Gastrocnemius medialis (tissue), 4 donors: ENCODE measurements at regions not wholly inside any gene's neighbourhood (a gene's known extent, or its start where the extent isn't known, plus 50 kb on each side); places are given as distances from the start of the nearest gene placed in this dataset.

Experiments
- ATAC-seq, 2 donors: fragments of 150-250 bp; one replicate each; pipeline ENCODE4 v1.9.1; 2016
- DNase-seq, 2 donors: peaks; one replicate each; pipeline ENCODE4 v3.0.0-alpha.2; 2019
- H3K27ac ChIP-seq, 4 donors: fragments of 200-600 bp; sonication (generic); 1 replicate in 1 of 4; 2 replicates in 3 of 4; pipeline ENCODE4 v1.5.1; 2016 to 2018; ENCODE audit warnings: mild to moderate bottlenecking in 2 of 4, moderate library complexity in 1 of 4
- H3K27me3 ChIP-seq, 3 donors: fragments of 200-600 bp; sonication (generic) in 2 of 3; 1 replicate in 1 of 3; 2 replicates in 2 of 3; pipeline versions ENCODE4 v1.5.1 to v1.6.0; 2016 to 2019; ENCODE audit warnings: mild to moderate bottlenecking in 1 of 3, moderate library complexity in 1 of 3
- H3K36me3 ChIP-seq, 2 donors: fragments of 200-600 bp; sonication (generic) in 1 of 2; one replicate each; pipeline ENCODE4 v1.5.1; 2017 to 2018
- H3K4me1 ChIP-seq, 2 donors: fragments of 200-600 bp; sonication (generic) in 1 of 2; one replicate each; pipeline ENCODE4 v1.5.1; 2016 to 2017; ENCODE audit warnings: mild to moderate bottlenecking in 2 of 2
- H3K4me3 ChIP-seq, 4 donors: fragments of 200-600 bp; sonication (generic) in 3 of 4; 1 replicate in 1 of 4; 2 replicates in 3 of 4; pipeline ENCODE4 v1.5.1; 2016 to 2019; ENCODE audit warnings: mild to moderate bottlenecking in 2 of 4
- H3K9me3 ChIP-seq, 3 donors: fragments of 200-600 bp; sonication (generic) in 2 of 3; 1 replicate in 1 of 3; 2 replicates in 2 of 3; pipeline ENCODE4 v1.5.1; 2016 to 2019
- CTCF ChIP-seq, 5 experiments: fragments of 450-650 bp in 3 of 5; fragments of 200-600 bp in 2 of 5; sonication (generic) in 2 of 5; IDR thresholded peaks in 4 of 5; conservative IDR thresholded peaks in 1 of 5; 1 replicate in 4 of 5; 2 replicates in 1 of 5; pipeline ENCODE4 v1.5.1; 2016 to 2019; ENCODE audit warnings: antibody characterized with exemption in 5 of 5, mild to moderate bottlenecking in 3 of 5, moderate library complexity in 3 of 5
- POLR2A ChIP-seq, 2 donors: fragments of 450-650 bp; IDR thresholded peaks; one replicate each; pipeline ENCODE4 v1.6.1; 2017; ENCODE audit warnings: antibody characterized with exemption in 2 of 2, mild to moderate bottlenecking in 2 of 2, moderate library complexity in 2 of 2
- in situ Hi-C, 4 donors: fragments of 200-750 bp; cut with MboI; loops; one replicate each; pipeline versions ENCODE4 v1.15.0 to v1.8.0; 2017; ENCODE audit warnings: low sequenced_read_pairs in 4 of 4
- intact Hi-C: fragments of 100-400 bp; cut with DNase I; formaldehyde crosslinking; loops from one replicate; pipeline ENCODE4 v1.15.1; 2023; ENCODE audit warnings: low total_unique reads

GRCh38 chr15:69980341-69981059 lies 117.2 kb downstream of the TLE3 start:
- no peaks in the 10 kb centered on the region for H3K9me3 ChIP-seq
- no peak for TF ChIP-seq POLR2A (IDR thresholded peaks at IDR 0.05)
- no peak for TF ChIP-seq CTCF (IDR thresholded peaks at IDR 0.05 in 4 of 5, conservative IDR thresholded peaks at IDR 0.05 in 1 of 5)
- no peak overlapping the region for H3K4me3 ChIP-seq
- peaks cover 0 to 5% (median 0%) of the 10 kb centered on the region in 3 donors for H3K27me3 ChIP-seq
- in situ Hi-C loops (no loop called here), intact Hi-C loops (no loop called here)
- H3K4me1 ChIP-seq, result no peaks in the 10 kb centered on the region
- H3K27ac ChIP-seq, result no peak overlapping the region
- DNase-seq (no peak), ATAC-seq (no peak)
- no peaks in the 10 kb centered on the region for H3K36me3 ChIP-seq

GRCh38 chr15:69982037-69982436 lies 115.7 kb downstream of the TLE3 start:
- intact Hi-C loops, result no loop called here
- Histone ChIP-seq H3K4me1 (no peaks in the 10 kb centered on the region), H3K4me3 (no peak overlapping the region), H3K27ac (no peak overlapping the region), H3K36me3 (no peaks in the 10 kb centered on the region), H3K9me3 (no peaks in the 10 kb centered on the region), H3K27me3 (peaks cover 0 to 5% (median 0%) of the 10 kb centered on the region in 3 donors)
- DNase-seq (no peak), ATAC-seq (no peak)
- in situ Hi-C loops, result no loop called here
- TF ChIP-seq CTCF (IDR thresholded peaks at IDR 0.05 in 4 of 5, conservative IDR thresholded peaks at IDR 0.05 in 1 of 5) (no peak), POLR2A (IDR thresholded peaks at IDR 0.05) (no peak)

GRCh38 chr15:69983696-69984265 lies 113.9 kb downstream of the TLE3 start:
- H3K27me3 ChIP-seq, result peaks cover 0 to 5% (median under 1%) of the 10 kb centered on the region in 3 donors
- no peaks in the 10 kb centered on the region for H3K9me3 ChIP-seq
- in situ Hi-C loops (no loop called here), intact Hi-C loops (no loop called here)
- H3K27ac ChIP-seq, result no peak overlapping the region
- H3K4me1 ChIP-seq, result no peaks in the 10 kb centered on the region
- no peak overlapping the region for H3K4me3 ChIP-seq
- ATAC-seq (no peak), DNase-seq (no peak)
- H3K36me3 ChIP-seq, result no peaks in the 10 kb centered on the region
- no peak for TF ChIP-seq CTCF (IDR thresholded peaks at IDR 0.05 in 4 of 5, conservative IDR thresholded peaks at IDR 0.05 in 1 of 5)
- no peak for TF ChIP-seq POLR2A (IDR thresholded peaks at IDR 0.05)

GRCh38 chr15:69987492-69988489 lies 109.9 kb downstream of the TLE3 start:
- in situ Hi-C loops, result no loop called here
- no peak overlapping the region for H3K4me3 ChIP-seq
- no peaks in the 10 kb centered on the region for H3K36me3 ChIP-seq

More at GRCh38 chr15:69987492-69988489, 109.9 kb downstream of the TLE3 start:
- no peaks in the 10 kb centered on the region for H3K9me3 ChIP-seq
- intact Hi-C loops, result no loop called here
- DNase-seq (no peak), ATAC-seq (no peak)
- no peaks in the 10 kb centered on the region for H3K4me1 ChIP-seq
- no peak overlapping the region for H3K27ac ChIP-seq
- no peak for TF ChIP-seq POLR2A (IDR thresholded peaks at IDR 0.05)
- no peak for TF ChIP-seq CTCF (IDR thresholded peaks at IDR 0.05 in 4 of 5, conservative IDR thresholded peaks at IDR 0.05 in 1 of 5)
- peaks cover 0 to 3% (median 0%) of the 10 kb centered on the region in 3 donors for H3K27me3 ChIP-seq
